GM23338 (cell line): ENCODE measurements at regions not wholly inside any gene's neighbourhood (a gene's known extent, or its start where the extent isn't known, plus 50 kb on each side); places are given as distances from the start of the nearest gene placed in this dataset.

Source experiments
- ATAC-seq: fragments of 200-7000 bp; cut with Tn5 transposase; 3 replicates; pipeline ENCODE4 v1.9.1; 2020
- DNase-seq: peaks from one replicate; pipeline ENCODE4 v3.0.0-alpha.2; 2015; ENCODE audit warnings: low spot score
- H2AFZ ChIP-seq: fragments of 200-600 bp; sonication (generic); 2 replicates; pipeline ENCODE4 v1.8.0; 2016; ENCODE audit warnings: antibody characterized with exemption, mild to moderate bottlenecking, moderate library complexity
- H3F3A ChIP-seq: fragments of 200-600 bp; sonication (generic); replicated peaks from 2 replicates; pipeline ENCODE4 v1.8.0; 2017; ENCODE audit warnings: antibody characterized with exemption, mixed run types, low read depth
- H3K27ac ChIP-seq: fragments of 200-600 bp; sonication (generic); 2 replicates; pipeline ENCODE4 v1.6.1; 2016; ENCODE audit warnings: low read depth
- H3K27me3 ChIP-seq: fragments of 200-600 bp; sonication (generic); 2 replicates; pipeline ENCODE4 v1.8.0; 2016; ENCODE audit warnings: mild to moderate bottlenecking, mixed run types, moderate library complexity; ENCODE audit not compliant: insufficient read depth
- H3K36me3 ChIP-seq: fragments of 200-600 bp; sonication (generic); 2 replicates; pipeline ENCODE4 v1.8.0; 2016; ENCODE audit warnings: mild to moderate bottlenecking; ENCODE audit not compliant: insufficient read depth
- H3K4me1 ChIP-seq: fragments of 200-600 bp; sonication (generic); 2 replicates; pipeline ENCODE4 v1.8.0; 2016; ENCODE audit warnings: mild to moderate bottlenecking, moderate library complexity; ENCODE audit not compliant: insufficient read depth
- H3K4me2 ChIP-seq: fragments of 200-600 bp; sonication (generic); 2 replicates; pipeline ENCODE4 v1.7.1; 2017; ENCODE audit warnings: mixed run types
- H3K4me3 ChIP-seq: fragments of 200-600 bp; sonication (generic); 2 replicates; pipeline ENCODE4 v1.6.1; 2016; ENCODE audit warnings: mixed run types
- H3K79me2 ChIP-seq: fragments of 200-600 bp; sonication (generic); replicated peaks from 2 replicates; pipeline ENCODE4 v1.8.0; 2017; ENCODE audit warnings: mild to moderate bottlenecking; ENCODE audit not compliant: insufficient read depth
- H3K9me2 ChIP-seq: fragments of 200-600 bp; sonication (generic); 2 replicates; pipeline ENCODE4 v1.8.0; 2017; ENCODE audit not compliant: insufficient read depth
- H4K20me1 ChIP-seq: fragments of 200-600 bp; sonication (generic); replicated peaks from 2 replicates; pipeline ENCODE4 v1.8.0; 2017; ENCODE audit warnings: mild to moderate bottlenecking; ENCODE audit not compliant: insufficient read depth
- H3K27ac Mint-ChIP-seq: 2 replicates; pipeline ENCODE4 v1.8.0; 2020; ENCODE audit warnings: inconsistent platforms, mild to moderate bottlenecking, moderate library complexity, mixed read lengths
- H3K27me3 Mint-ChIP-seq: 3 replicates; pipeline ENCODE4 v1.8.0; 2022; ENCODE audit warnings: low read depth, mild to moderate bottlenecking, moderate library complexity, mixed read lengths, inconsistent platforms; ENCODE audit not compliant: insufficient read depth, poor library complexity
- H3K36me3 Mint-ChIP-seq: 3 replicates; pipeline ENCODE4 v1.8.0; 2021; ENCODE audit warnings: low read depth, mild to moderate bottlenecking, inconsistent platforms, moderate library complexity, mixed read lengths
- H3K4me1 Mint-ChIP-seq: 3 replicates; pipeline ENCODE4 v1.8.0; 2020; ENCODE audit warnings: mild to moderate bottlenecking, inconsistent platforms, mixed read lengths
- H3K4me3 Mint-ChIP-seq: 3 replicates; pipeline ENCODE4 v1.8.0; 2021; ENCODE audit warnings: moderate library complexity, mild to moderate bottlenecking, inconsistent platforms, mixed read lengths
- H3K9me3 Mint-ChIP-seq: 3 replicates; pipeline ENCODE4 v1.8.0; 2020; ENCODE audit warnings: moderate library complexity, mild to moderate bottlenecking, inconsistent platforms, mixed read lengths
- CREB1 ChIP-seq: fragments of 250-450 bp; sonication (Bioruptor Pico); IDR thresholded peaks from 2 replicates; pipeline ENCODE4 v1.5.0; 2020; ENCODE audit warnings: low read depth, mild to moderate bottlenecking, moderate library complexity
- CTCF ChIP-seq, 2 experiments: fragments of 200-600 bp in 1 of 2; sonication (generic) in 1 of 2; conservative IDR thresholded peaks; 2 replicates each; pipeline versions ENCODE4 v1.5.1 to v1.6.1; 2016 to 2017; ENCODE audit warnings: antibody characterized with exemption in 2 of 2, low read depth in 2 of 2, mild to moderate bottlenecking in 2 of 2, moderate library complexity in 1 of 2
- EZH2 ChIP-seq: fragments of 200-600 bp; sonication (generic); IDR thresholded peaks from one replicate; pipeline ENCODE4 v1.8.0; 2017; ENCODE audit warnings: antibody characterized with exemption, mild to moderate bottlenecking, low read depth; ENCODE audit not compliant: unreplicated experiment
- EZH2phosphoT487 ChIP-seq: fragments of 200-600 bp; sonication (generic); IDR thresholded peaks from one replicate; pipeline ENCODE4 v1.8.1; 2018; ENCODE audit warnings: antibody characterized with exemption; ENCODE audit not compliant: unreplicated experiment
- JUNB ChIP-seq: IDR thresholded peaks from one replicate; pipeline ENCODE4 v1.6.1; 2016; ENCODE audit warnings: antibody characterized with exemption; ENCODE audit not compliant: unreplicated experiment
- NANOG ChIP-seq: IDR thresholded peaks from 2 replicates; pipeline ENCODE4 v1.6.1; 2016; ENCODE audit warnings: antibody characterized with exemption, borderline replicate concordance
- POLR2AphosphoS5 ChIP-seq: IDR thresholded peaks from 2 replicates; pipeline ENCODE4 v1.6.1; 2016; ENCODE audit warnings: antibody characterized with exemption, low read depth
- REST ChIP-seq: IDR thresholded peaks from one replicate; pipeline ENCODE4 v1.6.1; 2018; ENCODE audit warnings: antibody characterized with exemption; ENCODE audit not compliant: unreplicated experiment
- STAT1 ChIP-seq: IDR thresholded peaks from one replicate; pipeline ENCODE4 v1.6.1; 2016; ENCODE audit warnings: antibody characterized with exemption; ENCODE audit not compliant: unreplicated experiment
- ZNF114 ChIP-seq: fragments of 250-450 bp; sonication (Bioruptor Pico); IDR thresholded peaks from 2 replicates; pipeline ENCODE4 v1.5.0; 2020; ENCODE audit warnings: mild to moderate bottlenecking, moderate library complexity
- ZNF331 ChIP-seq: fragments of 250-450 bp; sonication (Bioruptor Pico); IDR thresholded peaks from 2 replicates; pipeline ENCODE4 v1.5.0; 2020; ENCODE audit warnings: low read depth, mild to moderate bottlenecking, moderate library complexity
- ZNF462 ChIP-seq: fragments of 250-450 bp; sonication (Bioruptor Pico); IDR thresholded peaks from 2 replicates; pipeline ENCODE4 v1.5.0; 2020; ENCODE audit warnings: mild to moderate bottlenecking, moderate library complexity
- TF ChIP-seq, protein P1 (sequence below): IDR thresholded peaks from 2 replicates; pipeline ENCODE4 v1.6.1; 2016; ENCODE audit warnings: antibody characterized with exemption

- Histone ChIP-seq H3K27me3 (no peaks in the 10 kb centered on the region), H3K79me2 (no peaks in the 10 kb centered on the region), H4K20me1 (no peaks in the 10 kb centered on the region), H3K27ac (no peak overlapping the region), H3K4me3 (no peak overlapping the region), H3K36me3 (no peaks in the 10 kb centered on the region), H3K9me2 (peaks cover 4% of the 10 kb centered on the region; the same call in 1 of the 2 replicates), H3K4me2 (no peak overlapping the region), H2AFZ (no peak overlapping the region), H3F3A (no peaks in the 10 kb centered on the region), H3K4me1 (peaks cover 15% of the 10 kb centered on the region)
- TF ChIP-seq EZH2phosphoT487 = no peak
- no peak for TF ChIP-seq JUNB
- TF ChIP-seq STAT1 = no peak
- TF ChIP-seq ZNF462 (CRISPR knock-in tag) = no peak
- TF ChIP-seq, protein P1, sequence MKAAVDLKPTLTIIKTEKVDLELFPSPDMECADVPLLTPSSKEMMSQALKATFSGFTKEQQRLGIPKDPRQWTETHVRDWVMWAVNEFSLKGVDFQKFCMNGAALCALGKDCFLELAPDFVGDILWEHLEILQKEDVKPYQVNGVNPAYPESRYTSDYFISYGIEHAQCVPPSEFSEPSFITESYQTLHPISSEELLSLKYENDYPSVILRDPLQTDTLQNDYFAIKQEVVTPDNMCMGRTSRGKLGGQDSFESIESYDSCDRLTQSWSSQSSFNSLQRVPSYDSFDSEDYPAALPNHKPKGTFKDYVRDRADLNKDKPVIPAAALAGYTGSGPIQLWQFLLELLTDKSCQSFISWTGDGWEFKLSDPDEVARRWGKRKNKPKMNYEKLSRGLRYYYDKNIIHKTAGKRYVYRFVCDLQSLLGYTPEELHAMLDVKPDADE = no peak
- TF ChIP-seq ZNF114 (CRISPR knock-in tag) = no peak
- no peak for TF ChIP-seq CREB1 (CRISPR knock-in tag)
- TF ChIP-seq ZNF331 = no peak
- no peak for TF ChIP-seq CTCF (conservative IDR thresholded peaks at IDR 0.05; ENCODE audit: low read depth in 2 of 2)
- TF ChIP-seq EZH2 = no peak
- no peak for TF ChIP-seq REST
- TF ChIP-seq NANOG = no peak
- TF ChIP-seq POLR2AphosphoS5 = no peak
- no peak overlapping the region for H3K4me3 Mint-ChIP-seq
- H3K9me3 Mint-ChIP-seq = no peaks in the 10 kb centered on the region; the same call in 2 of the 3 replicates
- H3K27me3 Mint-ChIP-seq = peaks cover 8% of the 10 kb centered on the region
- H3K27ac Mint-ChIP-seq = no peak overlapping the region
- ATAC-seq = no peak
- H3K36me3 Mint-ChIP-seq = no peaks in the 10 kb centered on the region
- H3K4me1 Mint-ChIP-seq = peaks cover 16% of the 10 kb centered on the region
- DNase-seq = no peak
Measured at GRCh38 chr15:62966294-62967078, 76.1 kb upstream of the TPM1 start.
